HCT116 (cell line): ENCODE measurements at regions not wholly inside any gene's neighbourhood (a gene's known extent, or its start where the extent isn't known, plus 50 kb on each side); places are given as distances from the start of the nearest gene placed in this dataset.

Experiments
- ATAC-seq: fragments of 200-7000 bp; cut with Tn5 transposase; 2 replicates; pipeline ENCODE4 v1.9.1; 2020; ENCODE audit warnings: mild to moderate bottlenecking, moderate library complexity
- BruUV-seq: library from RNA; stranded (reverse); fragments of 400-500 nt; replicated peaks from 2 replicates; lab custom pipeline; 2021; lab: Mats Ljungman, UMichigan
- CTCF ChIA-PET: fragments of 300-600 bp; sonication (Branson Sonifier 250); formaldehyde crosslinking; loops from one replicate; lab custom pipeline; 2021; ENCODE audit warnings: antibody characterized with exemption; lab: Charles Lee
- POLR2A ChIA-PET: fragments of 300-600, 350-600 bp; sonication (Branson Sonifier 250); formaldehyde crosslinking; loops from one replicate; lab custom pipeline; 2021; ENCODE audit warnings: antibody characterized with exemption; lab: Charles Lee
- RAD21 ChIA-PET, 2 experiments: fragments of 300-600 bp; sonication (Branson Sonifier 250); formaldehyde crosslinking; loops; one replicate each; lab custom pipeline; 2023; ENCODE audit warnings: low total read pairs in 2 of 2; ENCODE audit not compliant: uncharacterized antibody in 2 of 2, unreplicated experiment in 2 of 2, low non-redundant PET in 1 of 2; lab: Charles Lee
- DNase-seq: peaks from one replicate; pipeline ENCODE4 v3.0.0-alpha.2; 2010; ENCODE audit warnings: low read depth, low spot score
- H2AFZ ChIP-seq: fragments of 200-600 bp; shearing (Covaris generic), sonication (generic); 2 replicates; pipeline ENCODE4 v1.6.1; 2017; ENCODE audit warnings: low read depth, mixed run types, mixed read lengths, antibody characterized with exemption, low read length; ENCODE audit not compliant: poor library complexity, severe bottlenecking
- H3K27ac ChIP-seq: 2 replicates; pipeline ENCODE4 v1.5.1; 2012; ENCODE audit warnings: low read depth, low read length
- H3K27me3 ChIP-seq: fragments of 200-600 bp; sonication (generic); 2 replicates; pipeline ENCODE4 v1.6.1; 2016; ENCODE audit warnings: mixed run types, low read length, mixed read lengths; ENCODE audit not compliant: insufficient read depth
- H3K36me3 ChIP-seq, 2 experiments: fragments of 200-500 bp in 1 of 2; fragments of 200-600 bp in 1 of 2; sonication (Bioruptor generic) in 1 of 2; sonication (generic) in 1 of 2; 2 replicates each; pipeline versions ENCODE4 v1.5.1 to v1.6.1; 2014 to 2016; ENCODE audit warnings: low read length in 2 of 2, inconsistent platforms in 1 of 2, mixed read lengths in 1 of 2, mixed run types in 1 of 2; ENCODE audit not compliant: insufficient read depth in 2 of 2, control insufficient read depth in 1 of 2
- H3K4me1 ChIP-seq, 2 experiments: fragments of 200-600 bp in 1 of 2; sonication (generic) in 1 of 2; 2 replicates each; pipeline versions ENCODE4 v1.5.1 to v1.6.1; 2012 to 2017; ENCODE audit warnings: low read length in 2 of 2, inconsistent platforms in 1 of 2, mild to moderate bottlenecking in 1 of 2, mixed read lengths in 1 of 2, mixed run types in 1 of 2, moderate library complexity in 1 of 2; ENCODE audit not compliant: insufficient read depth in 2 of 2, control insufficient read depth in 1 of 2
- H3K4me2 ChIP-seq: fragments of 200-600 bp; sonication (generic); 2 replicates; pipeline ENCODE4 v1.6.1; 2017; ENCODE audit warnings: mixed run types, low read length, mixed read lengths
- H3K4me3 ChIP-seq, 2 experiments: fragments of 200-600 bp in 1 of 2; sonication (generic) in 1 of 2; replicated peaks in 1 of 2; 2 replicates each; pipeline ENCODE4 v1.5.1; 2011 to 2016; ENCODE audit warnings: low read length in 2 of 2, control low read depth in 1 of 2, low read depth in 1 of 2, mild to moderate bottlenecking in 1 of 2, mixed read lengths in 1 of 2, mixed run types in 1 of 2
- H3K79me2 ChIP-seq: fragments of 200-600 bp; sonication (generic); 2 replicates; pipeline ENCODE4 v1.6.1; 2017; ENCODE audit warnings: mild to moderate bottlenecking, mixed run types, low read length, moderate library complexity, mixed read lengths; ENCODE audit not compliant: insufficient read depth
- H3K9ac ChIP-seq: fragments of 200-600 bp; sonication (generic); 2 replicates; pipeline ENCODE4 v1.6.1; 2016; ENCODE audit warnings: low read length, mixed read lengths
- H3K9me2 ChIP-seq: fragments of 200-600 bp; sonication (generic), shearing (Covaris generic); 2 replicates; pipeline ENCODE4 v1.6.1; 2017; ENCODE audit warnings: mixed run types, mild to moderate bottlenecking, moderate library complexity; ENCODE audit not compliant: insufficient read depth
- H3K9me3 ChIP-seq, 2 experiments: fragments of 200-500 bp in 1 of 2; fragments of 200-600 bp in 1 of 2; sonication (Bioruptor generic) in 1 of 2; sonication (generic) in 1 of 2; 2 replicates each; pipeline ENCODE4 v1.6.1; 2014 to 2017; ENCODE audit warnings: low read length in 2 of 2, mixed read lengths in 2 of 2, inconsistent platforms in 1 of 2, low read depth in 1 of 2, mild to moderate bottlenecking in 1 of 2, mixed run types in 1 of 2, moderate library complexity in 1 of 2; ENCODE audit not compliant: control insufficient read depth in 1 of 2, insufficient read depth in 1 of 2
- H4K20me1 ChIP-seq: fragments of 200-600 bp; sonication (generic), shearing (Covaris generic); 2 replicates; pipeline ENCODE4 v1.6.1; 2017; ENCODE audit warnings: mixed run types, mild to moderate bottlenecking, moderate library complexity; ENCODE audit not compliant: insufficient read depth
- CBX3 ChIP-seq: IDR thresholded peaks from 2 replicates; pipeline ENCODE4 v1.6.1; 2012; ENCODE audit warnings: low read depth
- CEBPB ChIP-seq: IDR thresholded peaks from 2 replicates; pipeline ENCODE4 v1.6.1; 2012; ENCODE audit warnings: low read depth
- EGR1 ChIP-seq: IDR thresholded peaks from 2 replicates; pipeline ENCODE4 v1.6.1; 2012; ENCODE audit warnings: low read depth
- ELF1 ChIP-seq: IDR thresholded peaks from 2 replicates; pipeline ENCODE4 v1.6.1; 2012; ENCODE audit warnings: low read depth, borderline replicate concordance
- EZH2phosphoT487 ChIP-seq: fragments of 200-600 bp; IDR thresholded peaks from 2 replicates; pipeline ENCODE4 v1.6.1; 2018; ENCODE audit warnings: antibody characterized with exemption, borderline replicate concordance
- FOSL1 ChIP-seq: IDR thresholded peaks from 2 replicates; pipeline ENCODE4 v1.6.1; 2012; ENCODE audit warnings: low read depth
- JUND ChIP-seq: IDR thresholded peaks from 2 replicates; pipeline ENCODE4 v1.6.1; 2012
- POLR2A ChIP-seq: IDR thresholded peaks from 2 replicates; pipeline ENCODE4 v1.7.0; 2011; ENCODE audit warnings: borderline replicate concordance; ENCODE audit not compliant: insufficient read depth, insufficient read length; ENCODE audit errors: extremely low read depth
- POLR2AphosphoS5 ChIP-seq: IDR thresholded peaks from 2 replicates; pipeline ENCODE4 v1.6.1; 2011; ENCODE audit warnings: mild to moderate bottlenecking, low read depth, low read length, moderate library complexity
- RAD21 ChIP-seq: IDR thresholded peaks from 2 replicates; pipeline ENCODE4 v1.6.1; 2012; ENCODE audit warnings: low read depth, mild to moderate bottlenecking
- REST ChIP-seq: IDR thresholded peaks from 2 replicates; pipeline ENCODE4 v1.6.1; 2012; ENCODE audit warnings: low read depth
- SP1 ChIP-seq: IDR thresholded peaks from 2 replicates; pipeline ENCODE4 v1.6.1; 2012; ENCODE audit warnings: low read depth
- YY1 ChIP-seq: IDR thresholded peaks from 2 replicates; pipeline ENCODE4 v1.6.1; 2011; ENCODE audit warnings: low read length, low read depth, moderate library complexity, mild to moderate bottlenecking; ENCODE audit not compliant: insufficient replicate concordance; ENCODE audit errors: extremely low read depth
- intact Hi-C: fragments of 100-400 bp; cut with micrococcal nuclease; formaldehyde crosslinking; loops from 2 replicates; pipeline ENCODE4 v1.10.0; 2022
- TF ChIP-seq, protein P1 (sequence below): IDR thresholded peaks from 2 replicates; pipeline ENCODE4 v1.6.1; 2011; ENCODE audit warnings: mild to moderate bottlenecking, low read length, moderate library complexity; ENCODE audit not compliant: insufficient replicate concordance; ENCODE audit errors: extremely low read depth

DNA sequence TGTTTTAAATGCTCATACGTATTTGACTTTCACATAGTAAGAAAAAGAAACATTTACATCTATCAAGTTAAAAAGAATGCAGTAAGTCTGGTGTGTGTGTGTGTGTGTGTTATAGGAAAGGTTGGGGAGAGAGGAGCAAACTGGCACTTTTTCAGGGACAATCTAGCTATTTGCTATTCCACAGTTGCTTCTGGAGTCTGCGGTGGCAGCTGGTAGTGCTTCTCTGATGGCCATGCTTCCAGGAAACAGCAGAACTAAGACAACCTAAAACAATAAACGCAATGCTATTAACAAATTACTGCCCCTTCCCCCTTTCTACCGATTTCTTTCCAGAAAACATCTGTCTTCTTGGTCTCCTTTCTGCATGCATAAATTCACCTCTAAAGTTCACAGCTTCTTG lies 70.0 kb upstream of the CDH10 start:
- POLR2A ChIA-PET = no interaction called here
- Histone ChIP-seq H3K4me1 (no peaks in the 10 kb centered on the region), H3K27me3 (no peaks in the 10 kb centered on the region), H2AFZ (no peak overlapping the region), H3K9me2 (no peaks in the 10 kb centered on the region), H3K9me3 (peaks cover 0 to 21% of the 10 kb centered on the region in 2 experiments; a peak in 2 of 4 replicates), H3K79me2 (no peaks in the 10 kb centered on the region), H3K27ac (no peak overlapping the region), H3K4me3 (no peak overlapping the region), H3K4me2 (no peak overlapping the region), H4K20me1 (no peaks in the 10 kb centered on the region), H3K9ac (no peak overlapping the region), H3K36me3 (no peaks in the 10 kb centered on the region)
- CTCF ChIA-PET = no interaction called here
- ATAC-seq (no peak), DNase-seq (no peak)
- RAD21 ChIA-PET = no interaction called here
- intact Hi-C loops = no loop called here
- TF ChIP-seq CBX3 (no peak), JUND (no peak), ELF1 (no peak), EGR1 (no peak), CEBPB (no peak), RAD21 (no peak), SP1 (no peak)
- no TSS peak for BruUV-seq

- Histone ChIP-seq H3K9ac (no peak overlapping the region), H4K20me1 (no peaks in the 10 kb centered on the region), H3K4me3 (no peak overlapping the region), H3K36me3 (no peaks in the 10 kb centered on the region), H3K27me3 (no peaks in the 10 kb centered on the region), H3K9me3 (peaks cover 0 to 20% of the 10 kb centered on the region in 2 experiments; a peak in 2 of 4 replicates), H3K79me2 (no peaks in the 10 kb centered on the region), H3K27ac (no peak overlapping the region), H3K9me2 (no peaks in the 10 kb centered on the region), H3K4me1 (no peaks in the 10 kb centered on the region), H2AFZ (no peak overlapping the region), H3K4me2 (no peak overlapping the region)
- ChIA-PET RAD21 (no interaction called here), POLR2A (no interaction called here), CTCF (no interaction called here)
- ATAC-seq (no peak), DNase-seq (no peak)
- TF ChIP-seq POLR2A = no peak
- TF ChIP-seq, protein P1, sequence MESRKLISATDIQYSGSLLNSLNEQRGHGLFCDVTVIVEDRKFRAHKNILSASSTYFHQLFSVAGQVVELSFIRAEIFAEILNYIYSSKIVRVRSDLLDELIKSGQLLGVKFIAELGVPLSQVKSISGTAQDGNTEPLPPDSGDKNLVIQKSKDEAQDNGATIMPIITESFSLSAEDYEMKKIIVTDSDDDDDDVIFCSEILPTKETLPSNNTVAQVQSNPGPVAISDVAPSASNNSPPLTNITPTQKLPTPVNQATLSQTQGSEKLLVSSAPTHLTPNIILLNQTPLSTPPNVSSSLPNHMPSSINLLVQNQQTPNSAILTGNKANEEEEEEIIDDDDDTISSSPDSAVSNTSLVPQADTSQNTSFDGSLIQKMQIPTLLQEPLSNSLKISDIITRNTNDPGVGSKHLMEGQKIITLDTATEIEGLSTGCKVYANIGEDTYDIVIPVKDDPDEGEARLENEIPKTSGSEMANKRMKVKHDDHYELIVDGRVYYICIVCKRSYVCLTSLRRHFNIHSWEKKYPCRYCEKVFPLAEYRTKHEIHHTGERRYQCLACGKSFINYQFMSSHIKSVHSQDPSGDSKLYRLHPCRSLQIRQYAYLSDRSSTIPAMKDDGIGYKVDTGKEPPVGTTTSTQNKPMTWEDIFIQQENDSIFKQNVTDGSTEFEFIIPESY = no peak
- no peak for TF ChIP-seq EZH2phosphoT487
- no peak for TF ChIP-seq YY1
- TF ChIP-seq REST = no peak
- no peak for TF ChIP-seq POLR2AphosphoS5
- TF ChIP-seq FOSL1 = no peak
- no peak for TF ChIP-seq CBX3
- BruUV-seq = no TSS peak
- intact Hi-C loops = no loop called here
These were observed 68.2 kb upstream of the CDH10 start for GRCh38 chr5:24712947-24713346.
